Karpas-422 (cell line): ENCODE measurements at regions not wholly inside any gene's neighbourhood (a gene's known extent, or its start where the extent isn't known, plus 50 kb on each side); places are given as distances from the start of the nearest gene placed in this dataset.

ENCODE experiments used
- DNase-seq: peaks from one replicate; pipeline ENCODE4 v3.0.0-alpha.2; 2015
- H2AFZ ChIP-seq: fragments of 200-600 bp; sonication (generic); 2 replicates; pipeline ENCODE4 v1.6.1; 2014; ENCODE audit warnings: antibody characterized with exemption, low read length, mixed read lengths
- H3K27ac ChIP-seq: fragments of 200-600 bp; sonication (generic); 2 replicates; pipeline ENCODE4 v1.5.1; 2014; ENCODE audit warnings: mild to moderate bottlenecking, low read length, moderate library complexity
- H3K27me3 ChIP-seq: fragments of 200-600 bp; sonication (generic); 2 replicates; pipeline ENCODE4 v1.6.1; 2014; ENCODE audit warnings: low read length, mixed read lengths
- H3K36me3 ChIP-seq: fragments of 200-600 bp; sonication (generic); 2 replicates; pipeline ENCODE4 v1.6.1; 2014; ENCODE audit warnings: low read length, mixed read lengths; ENCODE audit not compliant: insufficient read depth
- H3K4me1 ChIP-seq: fragments of 200-600 bp; sonication (generic); 2 replicates; pipeline ENCODE4 v1.6.1; 2014; ENCODE audit warnings: mild to moderate bottlenecking, low read length, mixed read lengths
- H3K4me2 ChIP-seq: fragments of 200-600 bp; sonication (generic); 2 replicates; pipeline ENCODE4 v1.6.1; 2014; ENCODE audit warnings: low read length, low read depth, mild to moderate bottlenecking; ENCODE audit not compliant: poor library complexity, severe bottlenecking
- H3K4me3 ChIP-seq: fragments of 200-600 bp; sonication (generic); 2 replicates; pipeline ENCODE4 v1.5.1; 2014; ENCODE audit warnings: mild to moderate bottlenecking, antibody characterized with exemption, low read length, mixed read lengths
- H3K79me2 ChIP-seq: fragments of 200-600 bp; sonication (generic); 2 replicates; pipeline ENCODE4 v1.6.1; 2014; ENCODE audit warnings: mild to moderate bottlenecking, low read length, mixed read lengths
- H3K9ac ChIP-seq: fragments of 200-600 bp; sonication (generic); 2 replicates; pipeline ENCODE4 v1.6.0; 2014; ENCODE audit warnings: low read length
- H3K9me2 ChIP-seq: fragments of 200-600 bp; sonication (generic), shearing (Covaris generic); replicated peaks from 2 replicates; pipeline ENCODE4 v1.6.0; 2014; ENCODE audit warnings: mild to moderate bottlenecking, low read length, moderate library complexity; ENCODE audit not compliant: insufficient read depth
- H3K9me3 ChIP-seq: fragments of 300-700, 200-600 bp; sonication (generic); 2 replicates; pipeline ENCODE4 v1.6.1; 2014; ENCODE audit warnings: low read length, mixed read lengths
- H4K20me1 ChIP-seq: fragments of 200-600 bp; sonication (generic); 2 replicates; pipeline ENCODE4 v1.6.1; 2014; ENCODE audit warnings: mild to moderate bottlenecking, antibody characterized with exemption, low read length, low read depth; ENCODE audit not compliant: insufficient read depth

DNA sequence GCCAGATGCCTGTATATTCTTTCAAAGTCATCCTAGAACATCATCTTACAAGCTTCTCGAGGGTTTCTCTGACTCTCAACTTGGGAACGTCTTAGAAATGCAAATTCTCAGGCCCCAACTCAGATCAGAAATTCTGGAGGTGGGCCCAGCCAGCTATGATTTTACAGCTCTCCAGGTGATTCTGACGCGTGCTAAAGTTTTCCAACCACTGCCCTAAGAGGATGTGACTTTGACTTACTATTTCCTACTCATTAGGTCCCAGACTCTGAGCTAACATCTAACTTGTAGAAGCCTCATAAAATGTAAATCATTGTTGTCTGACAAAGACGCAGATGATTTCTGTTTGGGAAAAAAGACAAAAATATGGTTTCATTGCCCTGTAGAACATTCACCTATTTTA, 61.1 kb downstream of the IRAG1 start:
- Histone ChIP-seq H3K27me3 (no peaks in the 10 kb centered on the region), H3K4me3 (no peak overlapping the region), H3K9me3 (no peaks in the 10 kb centered on the region), H3K4me1 (no peaks in the 10 kb centered on the region), H2AFZ (no peak overlapping the region), H3K27ac (no peak overlapping the region), H3K9me2 (no peaks in the 10 kb centered on the region), H3K9ac (no peak overlapping the region), H3K4me2 (no peak overlapping the region), H3K79me2 (no peaks in the 10 kb centered on the region), H4K20me1 (no peaks in the 10 kb centered on the region), H3K36me3 (no peaks in the 10 kb centered on the region)
- DNase-seq: no peak

DNA sequence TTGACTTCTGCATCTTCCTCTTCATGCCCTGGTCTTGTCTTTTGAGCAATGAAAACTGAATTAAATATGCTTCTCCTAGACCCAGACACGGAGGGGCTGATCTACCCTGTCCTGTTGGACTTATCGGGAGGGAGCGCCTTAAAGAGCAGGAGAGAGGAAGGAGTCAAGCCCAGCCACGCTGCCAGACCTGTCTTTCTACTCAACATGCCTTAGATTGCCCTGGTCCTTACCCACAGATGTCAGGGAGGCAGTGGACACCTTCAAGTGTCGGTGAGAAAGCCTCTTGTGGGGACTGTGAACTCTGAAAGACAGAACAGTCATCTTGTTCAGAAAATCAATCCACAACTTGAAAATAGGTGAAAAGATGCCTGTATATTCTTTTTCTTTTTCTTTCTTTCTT, 61.8 kb downstream of the IRAG1 start:
- Histone ChIP-seq H4K20me1 (no peaks in the 10 kb centered on the region), H3K9me3 (no peaks in the 10 kb centered on the region), H3K27me3 (no peaks in the 10 kb centered on the region), H3K79me2 (no peaks in the 10 kb centered on the region), H3K36me3 (no peaks in the 10 kb centered on the region), H3K9me2 (no peaks in the 10 kb centered on the region), H2AFZ (no peak overlapping the region), H3K4me2 (no peak overlapping the region), H3K27ac (no peak overlapping the region), H3K4me3 (no peak overlapping the region), H3K4me1 (no peaks in the 10 kb centered on the region), H3K9ac (no peak overlapping the region)
- no peak for DNase-seq

DNA sequence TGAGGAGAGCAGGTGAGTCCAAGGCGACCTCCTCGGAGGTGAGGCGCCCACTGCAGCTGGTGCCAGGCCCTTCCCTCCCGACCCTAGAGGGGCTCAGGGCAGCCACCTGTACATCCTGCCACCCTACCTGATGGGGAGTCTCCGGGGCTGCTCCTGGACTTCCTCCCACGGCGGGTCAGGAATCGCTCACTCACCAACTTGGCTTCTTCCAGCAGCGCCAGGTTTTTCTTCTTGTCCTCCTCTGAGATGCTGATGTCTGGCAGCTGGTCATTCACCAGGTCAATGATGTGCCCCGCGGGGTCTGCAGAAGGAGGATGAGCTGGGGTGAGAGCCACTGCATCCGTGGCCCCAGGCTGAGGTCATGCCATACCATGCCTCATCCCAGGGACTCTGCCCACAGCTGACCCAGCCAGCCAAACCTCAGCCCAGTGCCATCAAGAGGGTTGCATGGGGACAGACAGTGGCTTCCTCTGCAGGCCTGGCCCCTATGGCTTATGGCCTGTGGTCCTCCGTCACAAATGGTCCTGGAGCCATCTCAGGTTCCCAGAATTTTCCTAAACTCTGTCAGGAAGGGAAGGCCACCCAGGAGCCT, 61.0 kb upstream of the LYVE1 start:
- DNase-seq: no peak
- H3K27me3 ChIP-seq: no peaks in the 10 kb centered on the region
- H4K20me1 ChIP-seq: no peaks in the 10 kb centered on the region
- no peaks in the 10 kb centered on the region for H3K9me2 ChIP-seq
- H3K4me1 ChIP-seq: no peaks in the 10 kb centered on the region
- H2AFZ ChIP-seq: no peak overlapping the region
- no peaks in the 10 kb centered on the region for H3K36me3 ChIP-seq
- no peak overlapping the region for H3K27ac ChIP-seq
- H3K79me2 ChIP-seq: no peaks in the 10 kb centered on the region
- H3K9ac ChIP-seq: no peak overlapping the region
- no peak overlapping the region for H3K4me3 ChIP-seq
- H3K4me2 ChIP-seq: no peak overlapping the region
- no peaks in the 10 kb centered on the region for H3K9me3 ChIP-seq

DNA sequence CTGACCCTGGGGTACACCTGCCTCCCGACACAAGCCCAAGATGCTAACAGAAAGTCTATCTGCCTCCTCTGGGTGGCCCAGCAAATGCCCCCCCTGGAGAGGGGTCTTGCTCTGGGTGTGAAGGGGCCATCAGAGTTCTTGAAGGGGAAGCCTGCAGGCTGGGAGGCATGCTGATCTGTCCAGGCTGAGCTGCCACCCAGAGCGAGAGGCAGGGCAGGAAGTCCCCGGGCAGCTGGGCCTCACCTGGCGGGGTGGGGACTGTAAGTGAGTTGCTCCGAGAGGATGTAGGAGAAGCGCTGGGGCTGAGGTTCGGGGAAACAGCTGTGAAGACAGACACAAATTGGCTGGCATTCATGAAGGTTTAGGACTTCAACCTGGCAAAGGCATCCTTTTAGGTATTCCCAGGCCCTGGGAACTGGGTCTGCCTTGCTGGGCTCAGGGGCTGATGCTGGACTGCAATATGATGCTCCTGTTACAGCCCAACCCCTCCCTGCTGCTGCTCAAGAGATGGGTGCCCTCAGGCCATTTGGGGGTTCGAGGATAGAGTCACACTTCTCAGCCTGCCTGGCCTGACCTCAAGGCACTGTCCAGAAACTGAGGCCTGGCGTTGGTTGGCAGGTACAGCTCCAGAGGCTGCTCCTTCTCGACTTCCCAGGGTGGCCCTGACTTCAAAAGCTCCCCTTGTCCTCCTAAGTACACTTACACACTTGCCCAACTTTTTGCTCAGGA, 60.2 kb upstream of the LYVE1 start:
- H3K36me3 ChIP-seq: no peaks in the 10 kb centered on the region
- H4K20me1 ChIP-seq: no peaks in the 10 kb centered on the region
- H3K9me2 ChIP-seq: no peaks in the 10 kb centered on the region
- H3K9ac ChIP-seq: no peak overlapping the region
- no peak overlapping the region for H2AFZ ChIP-seq
- no peaks in the 10 kb centered on the region for H3K79me2 ChIP-seq
- no peak overlapping the region for H3K4me2 ChIP-seq
- DNase-seq: no peak
- H3K4me1 ChIP-seq: no peaks in the 10 kb centered on the region
- no peak overlapping the region for H3K4me3 ChIP-seq
- no peaks in the 10 kb centered on the region for H3K9me3 ChIP-seq
- H3K27ac ChIP-seq: no peak overlapping the region
- H3K27me3 ChIP-seq: no peaks in the 10 kb centered on the region

DNA sequence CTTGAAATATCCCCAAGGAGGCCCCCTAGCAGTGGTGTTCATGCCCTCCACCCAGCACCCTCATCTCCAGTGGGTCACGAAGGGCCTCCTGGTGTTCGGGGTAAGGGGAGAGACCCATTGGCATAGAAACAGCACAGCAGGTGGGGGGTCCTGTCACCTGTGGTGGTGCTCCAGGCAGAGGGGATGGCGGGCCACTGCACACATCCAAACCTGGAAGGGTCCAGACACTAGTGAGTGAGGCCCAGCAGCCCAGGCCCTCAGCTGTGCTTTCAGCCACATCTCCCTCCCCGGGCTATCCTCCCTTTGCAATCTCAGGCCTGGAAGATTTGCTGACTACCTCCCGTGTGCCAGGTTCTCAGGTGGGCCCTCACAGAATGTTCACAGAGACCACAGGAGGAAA, 59.4 kb upstream of the LYVE1 start:
- Histone ChIP-seq H2AFZ (no peak overlapping the region), H3K36me3 (no peaks in the 10 kb centered on the region), H3K4me1 (no peaks in the 10 kb centered on the region), H3K79me2 (no peaks in the 10 kb centered on the region), H3K27ac (no peak overlapping the region), H3K9me3 (no peaks in the 10 kb centered on the region), H3K9me2 (no peaks in the 10 kb centered on the region), H4K20me1 (no peaks in the 10 kb centered on the region), H3K9ac (no peak overlapping the region), H3K4me2 (no peak overlapping the region), H3K27me3 (no peaks in the 10 kb centered on the region), H3K4me3 (no peak overlapping the region)
- DNase-seq: no peak

DNA sequence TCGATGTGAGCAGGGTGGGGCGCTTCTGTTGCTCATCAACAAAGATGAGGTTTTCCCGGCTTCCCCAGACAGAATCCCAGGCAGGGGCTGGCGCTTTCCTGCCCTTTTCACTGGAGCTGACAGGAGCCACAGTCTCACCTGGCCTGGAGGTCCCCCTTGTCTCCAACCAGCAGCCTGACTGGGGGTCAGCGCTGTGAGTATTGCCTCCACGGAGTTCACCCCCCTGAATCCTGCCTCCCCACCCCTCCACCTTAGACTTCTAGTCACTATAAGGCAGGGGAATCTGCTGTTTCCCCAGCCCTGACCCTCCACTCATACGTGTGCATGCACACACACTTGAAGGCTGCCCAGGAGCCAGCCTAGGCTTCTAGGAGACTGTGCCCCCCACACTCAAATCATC, 58.8 kb upstream of the LYVE1 start:
- H2AFZ ChIP-seq: no peak overlapping the region
- no peaks in the 10 kb centered on the region for H3K4me1 ChIP-seq
- H3K36me3 ChIP-seq: no peaks in the 10 kb centered on the region
- no peaks in the 10 kb centered on the region for H3K27me3 ChIP-seq
- H4K20me1 ChIP-seq: no peaks in the 10 kb centered on the region
- no peaks in the 10 kb centered on the region for H3K9me2 ChIP-seq
- H3K79me2 ChIP-seq: no peaks in the 10 kb centered on the region
- no peak overlapping the region for H3K27ac ChIP-seq
- H3K9ac ChIP-seq: no peak overlapping the region
- H3K9me3 ChIP-seq: no peaks in the 10 kb centered on the region
- DNase-seq: no peak
- no peak overlapping the region for H3K4me2 ChIP-seq
- H3K4me3 ChIP-seq: no peak overlapping the region

DNA sequence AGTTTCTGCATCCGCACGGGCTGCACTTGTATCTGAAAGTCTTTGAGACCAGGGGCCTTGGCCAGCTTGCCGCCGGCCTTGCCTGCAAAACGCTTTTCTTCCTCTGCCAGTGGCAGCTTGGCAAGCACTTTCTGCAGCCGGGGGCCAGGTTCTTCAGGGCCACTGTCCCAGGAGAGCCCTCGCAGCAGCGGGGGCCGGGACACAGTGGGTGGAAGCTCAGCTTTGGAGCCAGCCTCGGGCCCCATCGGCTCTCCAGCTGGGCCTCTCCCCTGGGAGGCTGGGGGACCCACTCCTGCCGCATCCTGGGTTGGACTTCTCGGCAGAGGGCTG, 57.5 kb upstream of the LYVE1 start:
- H4K20me1 ChIP-seq: no peaks in the 10 kb centered on the region
- no peak overlapping the region for H3K4me2 ChIP-seq
- H3K4me3 ChIP-seq: no peak overlapping the region
- no peaks in the 10 kb centered on the region for H3K4me1 ChIP-seq
- H3K9me3 ChIP-seq: no peaks in the 10 kb centered on the region
- H3K79me2 ChIP-seq: no peaks in the 10 kb centered on the region
- no peaks in the 10 kb centered on the region for H3K36me3 ChIP-seq
- H3K27me3 ChIP-seq: no peaks in the 10 kb centered on the region
- no peak overlapping the region for H3K27ac ChIP-seq
- no peak overlapping the region for H3K9ac ChIP-seq
- H2AFZ ChIP-seq: no peak overlapping the region
- H3K9me2 ChIP-seq: no peaks in the 10 kb centered on the region
- no peak for DNase-seq

DNA sequence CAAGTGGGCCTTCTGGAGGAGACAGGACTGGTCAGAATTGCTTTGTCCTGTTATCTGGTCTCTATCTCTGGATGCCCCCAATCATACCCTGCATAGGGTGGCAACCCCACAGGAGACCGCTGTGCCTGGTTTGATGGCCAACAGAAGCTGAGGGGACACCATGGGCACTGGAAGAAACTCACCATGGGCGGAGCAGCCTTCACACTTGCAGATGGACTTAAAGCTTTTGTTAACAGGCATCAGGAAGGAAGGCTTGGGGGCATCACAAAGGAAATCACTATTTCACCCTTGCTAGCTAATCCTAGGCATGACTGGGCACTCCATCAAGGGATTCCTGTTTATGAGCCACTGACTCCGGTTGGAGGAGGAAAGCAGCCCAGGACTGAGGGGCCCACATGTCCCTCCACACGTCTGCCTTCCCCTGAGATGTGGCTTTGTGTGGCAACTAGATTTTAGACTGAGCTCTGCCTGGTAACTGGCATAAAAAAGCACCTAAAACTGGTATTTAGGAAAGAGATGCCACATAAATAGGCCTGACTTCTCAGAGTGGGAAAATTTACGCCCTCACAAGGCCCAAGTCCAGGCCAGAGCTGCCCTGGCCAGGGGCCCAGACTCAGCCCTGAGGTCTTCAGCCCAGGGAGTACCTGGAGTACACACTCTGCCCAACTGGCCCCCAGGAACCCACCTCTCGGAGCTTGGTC, 57.0 kb upstream of the LYVE1 start:
- Histone ChIP-seq H3K4me1 (no peaks in the 10 kb centered on the region), H3K9me2 (no peaks in the 10 kb centered on the region), H3K9me3 (no peaks in the 10 kb centered on the region), H3K9ac (no peak overlapping the region), H3K79me2 (no peaks in the 10 kb centered on the region), H3K27ac (no peak overlapping the region), H4K20me1 (no peaks in the 10 kb centered on the region), H3K27me3 (no peaks in the 10 kb centered on the region), H3K36me3 (no peaks in the 10 kb centered on the region), H2AFZ (no peak overlapping the region), H3K4me3 (no peak overlapping the region), H3K4me2 (no peak overlapping the region)
- no peak for DNase-seq
